K562 (cell line): ENCODE measurements at regions not wholly inside any gene's neighbourhood (a gene's known extent, or its start where the extent isn't known, plus 50 kb on each side); places are given as distances from the start of the nearest gene placed in this dataset.

Experiments
- ATAC-seq: fragments of 200-7000 bp; cut with Tn5 transposase; 3 replicates; pipeline ENCODE4 v1.9.1; 2020; ENCODE audit warnings: moderate library complexity
- BruUV-seq: library from RNA; stranded (reverse); fragments of 400-500 nt; replicated peaks from 2 replicates; lab custom pipeline; 2021; lab: Mats Ljungman, UMichigan
- CTCF ChIA-PET: fragments of 300-600 bp; formaldehyde crosslinking; extraction: SDS; loops from one replicate; lab custom pipeline; 2021; ENCODE audit warnings: low intra/inter-chr PET ratio; lab: Yijun Ruan, JAX
- POLR2A ChIA-PET: fragments of 300-600, 350-650 bp; sonication (Branson Sonifier 250); formaldehyde crosslinking; extraction: SDS; loops from one replicate; lab custom pipeline; 2021; ENCODE audit warnings: antibody characterized with exemption, inconsistent platforms; lab: Yijun Ruan, JAX
- DNase-seq, 4 experiments: peaks; one replicate each; pipeline versions ENCODE4 v3.0.0 to v3.0.0-alpha.2; 2011 to 2018; ENCODE audit warnings: low spot score in 3 of 4, mixed read lengths in 3 of 4; ENCODE audit errors: extremely low read depth in 1 of 4
- FAIRE-seq: peaks from 2 replicates; lab custom pipeline; 2011; peaks lifted over from hg19 to GRCh38; lab: Jason Lieb, UNC
- H2AFZ ChIP-seq: 2 replicates; pipeline ENCODE4 v1.6.0; 2011; ENCODE audit warnings: low read depth, low read length, control low read depth, inconsistent platforms
- H3K27ac ChIP-seq: fragments of 200-600 bp; 3 replicates; pipeline ENCODE4 v1.8.0; 2011; ENCODE audit warnings: low read depth, mild to moderate bottlenecking, control low read depth, inconsistent platforms, low read length, moderate library complexity, mixed read lengths; ENCODE audit errors: extremely low read depth
- H3K27me3 ChIP-seq, 2 experiments: fragments of 300-600 bp in 1 of 2; 2 replicates in 1 of 2; 3 replicates in 1 of 2; pipeline versions ENCODE4 v1.6.0 to v1.8.0; 2011; ENCODE audit warnings: inconsistent platforms in 2 of 2, low read length in 2 of 2, mild to moderate bottlenecking in 1 of 2, mixed read lengths in 1 of 2, moderate library complexity in 1 of 2; ENCODE audit not compliant: control insufficient read depth in 2 of 2, insufficient read depth in 2 of 2
- H3K36me3 ChIP-seq: fragments of 300-600 bp; 3 replicates; pipeline ENCODE4 v1.8.0; 2011; ENCODE audit warnings: mild to moderate bottlenecking, low read length, inconsistent platforms; ENCODE audit not compliant: control insufficient read depth, insufficient read depth
- H3K4me1 ChIP-seq, 2 experiments: fragments of 200-600 bp in 1 of 2; replicated peaks in 1 of 2; 2 replicates in 1 of 2; 3 replicates in 1 of 2; pipeline versions ENCODE4 v1.5.1 to v1.8.0; 2011; ENCODE audit warnings: inconsistent platforms in 2 of 2, low read length in 2 of 2, mild to moderate bottlenecking in 1 of 2, mixed read lengths in 1 of 2, moderate library complexity in 1 of 2; ENCODE audit not compliant: control insufficient read depth in 2 of 2, insufficient read depth in 2 of 2
- H3K4me2 ChIP-seq: 2 replicates; pipeline ENCODE4 v1.6.1; 2011; ENCODE audit warnings: low read length, control low read depth, inconsistent platforms, mixed read lengths; ENCODE audit not compliant: insufficient read depth
- H3K4me3 ChIP-seq: fragments of 200-600 bp; sonication (generic), shearing (Covaris generic); 2 replicates; pipeline ENCODE4 v1.5.1; 2016; ENCODE audit warnings: control low read depth, inconsistent platforms
- H3K79me2 ChIP-seq: fragments of 200-600 bp; 3 replicates; pipeline ENCODE4 v1.8.0; 2011; ENCODE audit warnings: low read length, inconsistent platforms; ENCODE audit not compliant: control insufficient read depth, insufficient read depth
- H3K9ac ChIP-seq, 2 experiments: 2 replicates each; pipeline versions ENCODE4 v1.6.0 to v1.6.1; 2011; ENCODE audit warnings: low read depth in 2 of 2, low read length in 2 of 2, control low read depth in 1 of 2, inconsistent platforms in 1 of 2, mild to moderate bottlenecking in 1 of 2, mixed read lengths in 1 of 2; ENCODE audit not compliant: insufficient read depth in 1 of 2
- H3K9me1 ChIP-seq: one replicate; pipeline ENCODE4 v1.6.0; 2011; ENCODE audit warnings: inconsistent platforms, mild to moderate bottlenecking, low read length, moderate library complexity; ENCODE audit not compliant: control insufficient read depth, insufficient read depth
- H3K9me3 ChIP-seq: replicated peaks from 2 replicates; pipeline ENCODE4 v1.5.1; 2011; ENCODE audit warnings: low read depth, low read length, inconsistent platforms; ENCODE audit not compliant: control insufficient read depth, insufficient read depth
- H4K20me1 ChIP-seq: replicated peaks from 2 replicates; pipeline ENCODE4 v1.6.1; 2011; ENCODE audit warnings: low read length, inconsistent platforms, mixed read lengths; ENCODE audit not compliant: control insufficient read depth, insufficient read depth
- ESRRA ChIP-seq: fragments of 450-650 bp; IDR thresholded peaks from 2 replicates; pipeline ENCODE4 v1.6.1; 2014; ENCODE audit warnings: low read depth, mild to moderate bottlenecking, moderate library complexity, borderline replicate concordance
- FOXJ3 ChIP-seq: sonication (generic); formaldehyde crosslinking; IDR thresholded peaks from 2 replicates; pipeline ENCODE4 v1.4.0; 2020; ENCODE audit warnings: mild to moderate bottlenecking, missing genetic modification reagents
- MTA3 ChIP-seq: fragments of 450-650 bp; formaldehyde crosslinking; IDR thresholded peaks from 2 replicates; pipeline ENCODE4 v1.6.1; 2017; ENCODE audit warnings: mild to moderate bottlenecking, borderline replicate concordance
- NR4A1 ChIP-seq, 2 experiments: fragments of 250-450 bp in 1 of 2; fragments of 450-650 bp in 1 of 2; sonication (Bioruptor Pico) in 1 of 2; IDR thresholded peaks; 2 replicates each; pipeline versions ENCODE4 v1.4.0 to v1.6.1; 2016 to 2020; ENCODE audit warnings: mild to moderate bottlenecking in 2 of 2, missing compliant biosample characterization in 1 of 2, missing genetic modification characterization in 1 of 2, moderate library complexity in 1 of 2
- PHF21A ChIP-seq: fragments of 450-650 bp; IDR thresholded peaks from 2 replicates; pipeline ENCODE4 v1.6.1; 2017; ENCODE audit warnings: low read depth, borderline replicate concordance
- RFX7 ChIP-seq: fragments of 250-450 bp; sonication (Bioruptor Pico); IDR thresholded peaks from 2 replicates; pipeline ENCODE4 v1.5.1; 2021; ENCODE audit warnings: mild to moderate bottlenecking
- RUNX1 ChIP-seq: sonication (generic); IDR thresholded peaks from 2 replicates; pipeline ENCODE4 v1.6.1; 2016; ENCODE audit warnings: antibody characterized with exemption, low read depth
- SAFB ChIP-seq: fragments of 200-400 bp; formaldehyde crosslinking; IDR thresholded peaks from 2 replicates; pipeline ENCODE4 v1.6.1; 2017; ENCODE audit warnings: low read depth, low read length, borderline replicate concordance
- ZNF232 ChIP-seq: sonication (generic); formaldehyde crosslinking; IDR thresholded peaks from 2 replicates; pipeline ENCODE4 v1.8.0; 2022; ENCODE audit warnings: mild to moderate bottlenecking, missing genetic modification reagents
- WGBS: fragments of 100-300 bp; shearing (Covaris generic); methylation state at CpG from one replicate; pipeline ENCODE4 v1.1.6; 2016; ENCODE audit warnings: low coverage, mixed read lengths; ENCODE audit not compliant: insufficient coverage; ENCODE audit errors: missing lambda C conversion rate; 5-methylcytosine and 5-hydroxymethylcytosine counted together
- in situ Hi-C: fragments of 300-500 bp; cut with MboI; formaldehyde crosslinking; loops from 4 replicates; pipeline ENCODE4 v1.15.0; 2018; ENCODE audit warnings: inconsistent platforms, mixed read lengths
- intact Hi-C: fragments of 100-400 bp; cut with micrococcal nuclease; formaldehyde crosslinking; loops from 2 replicates; pipeline ENCODE4 v1.14.2; 2022
- TF ChIP-seq, protein P1 (sequence below): fragments of 250-450 bp; sonication (Bioruptor Pico); IDR thresholded peaks from 2 replicates; pipeline ENCODE4 v1.5.0; 2021
- TF ChIP-seq, protein P2 (sequence below): sonication (generic); formaldehyde crosslinking; IDR thresholded peaks from 2 replicates; pipeline ENCODE4 v1.8.1; 2022; ENCODE audit warnings: missing genetic modification reagents

DNA sequence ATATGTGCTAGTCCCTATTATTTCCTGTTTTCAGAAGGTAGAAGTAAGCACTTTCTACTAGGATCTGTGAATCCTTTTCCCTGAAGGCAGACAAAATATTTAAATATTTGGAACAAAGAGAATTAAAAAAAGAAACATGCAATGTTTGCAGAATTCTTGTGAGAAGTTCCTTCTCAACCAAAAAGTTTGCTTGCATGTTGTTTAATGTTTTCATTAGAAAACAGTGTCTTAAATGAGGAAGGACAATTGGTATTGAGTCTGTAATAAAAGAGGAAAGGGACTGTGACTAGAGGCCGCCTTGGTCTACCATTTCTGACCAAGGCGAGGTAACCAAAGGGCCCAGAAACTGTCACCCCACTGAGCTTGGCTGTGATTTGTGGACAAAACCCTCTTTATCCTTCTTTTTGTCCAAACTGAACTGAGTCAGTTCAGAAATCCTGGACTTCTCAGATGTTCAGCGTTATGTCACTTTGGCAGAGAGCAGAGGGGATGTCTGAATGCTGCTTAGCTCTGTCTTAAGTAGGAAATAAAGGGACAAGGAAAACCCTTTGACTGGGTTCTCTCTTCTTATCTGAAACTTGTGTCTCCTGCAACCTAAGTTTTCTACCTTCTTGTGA lies 129.8 kb upstream of the CPM start:
- Histone ChIP-seq H3K36me3 (no peaks in the 10 kb centered on the region), H3K4me2 (no peak overlapping the region), H3K9ac (no peak overlapping the region), H4K20me1 (no peaks in the 10 kb centered on the region), H3K27ac (no peak overlapping the region), H3K27me3 (peaks cover 4 to 16% of the 10 kb centered on the region in 2 experiments; a peak in 3 of 5 replicates), H3K9me1 (no peaks in the 10 kb centered on the region), H3K79me2 (no peaks in the 10 kb centered on the region), H3K4me3 (no peak overlapping the region), H3K9me3 (no peaks in the 10 kb centered on the region), H3K4me1 (no peaks in the 10 kb centered on the region; a peak in 1 of 5 replicates), H2AFZ (no peak overlapping the region)
- ATAC-seq (no peak), FAIRE-seq (no peak), DNase-seq (no peak)
- CTCF ChIA-PET = no interaction called here
- BruUV-seq = no TSS peak
- intact Hi-C loops (no loop called here), in situ Hi-C loops (loop anchor here (25.0 kb wide), 1 partner anchor 200 kb away; no protein-coding TSS in a partner anchor)
- TF ChIP-seq RUNX1 = no peak
- POLR2A ChIA-PET = no interaction called here
- WGBS = 0% methylated on average over 3 of the region's 3 CpGs

DNA sequence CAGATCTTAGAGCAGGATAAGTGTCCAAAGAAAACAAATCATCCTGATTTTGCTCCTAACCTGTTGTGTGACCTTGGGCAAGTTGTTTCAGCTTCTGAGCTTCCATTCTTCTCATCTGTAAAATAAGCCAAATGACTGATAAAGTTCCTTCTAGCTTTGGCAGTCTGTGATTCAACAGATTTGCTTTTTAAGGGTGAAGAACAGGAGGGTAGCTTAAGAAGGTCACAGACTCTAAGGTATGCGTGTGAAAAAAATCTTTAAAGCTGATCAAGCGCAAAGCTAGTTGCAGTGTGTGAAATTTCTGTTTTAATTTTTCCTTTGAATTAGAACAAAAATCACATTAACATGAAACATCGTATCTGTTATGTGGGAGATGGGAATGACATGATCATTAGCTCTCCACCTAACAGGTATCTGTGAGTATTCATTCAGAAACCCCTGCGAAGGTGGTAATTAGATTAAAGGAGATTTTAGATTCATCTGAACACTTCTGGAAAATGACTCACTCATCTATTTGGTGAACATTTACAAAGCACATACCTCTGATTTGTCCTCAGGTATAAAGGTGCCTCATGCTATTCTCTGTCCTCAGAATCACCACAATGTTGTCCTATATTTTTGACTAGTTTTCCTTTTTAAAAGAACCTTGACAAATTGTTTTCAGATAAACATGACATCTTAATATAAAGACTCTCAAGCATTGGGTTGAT lies 131.9 kb upstream of the CPM start:
- in situ Hi-C loops (loop anchor here (25.0 kb wide), 1 partner anchor 203 kb away; no protein-coding TSS in a partner anchor), intact Hi-C loops (no loop called here)
- H2AFZ ChIP-seq = no peak overlapping the region
- ChIA-PET CTCF (no interaction called here), POLR2A (interaction anchor here (0.5 to 1.3 kb wide), 3 partner anchors 10 to 247 kb away, joined by 3 to 4 read pairs (median 3); no protein-coding TSS in a partner anchor)
- BruUV-seq = no TSS peak
- no peaks in the 10 kb centered on the region for H3K9me1 ChIP-seq
- peaks cover 4 to 22% of the 10 kb centered on the region in 2 experiments; a peak in 3 of 5 replicates for H3K27me3 ChIP-seq
- no peaks in the 10 kb centered on the region for H3K4me1 ChIP-seq
- H3K79me2 ChIP-seq = no peaks in the 10 kb centered on the region
- no peak overlapping the region for H3K27ac ChIP-seq
- DNase-seq = no peak
- H3K4me3 ChIP-seq = no peak overlapping the region
- H4K20me1 ChIP-seq = no peaks in the 10 kb centered on the region
- H3K36me3 ChIP-seq = no peaks in the 10 kb centered on the region
- H3K9ac ChIP-seq = no peak overlapping the region
- ATAC-seq = no peak
- H3K4me2 ChIP-seq = no peak overlapping the region
- FAIRE-seq = no peak
- 0% methylated on average over 4 of the region's 4 CpGs for WGBS
- no peaks in the 10 kb centered on the region for H3K9me3 ChIP-seq
- TF ChIP-seq FOXJ3 (CRISPR knock-in tag) (no peak), SAFB (no peak), PHF21A (no peak), NR4A1 (CRISPR knock-in tag; IDR thresholded peaks at IDR 0.05) (no peak), NR4A1 (tag; IDR thresholded peaks at IDR 0.05) (no peak), RFX7 (CRISPR knock-in tag) (no peak), MTA3 (no peak), ZNF232 (CRISPR knock-in tag) (no peak), ESRRA (no peak)
- TF ChIP-seq, protein P1, sequence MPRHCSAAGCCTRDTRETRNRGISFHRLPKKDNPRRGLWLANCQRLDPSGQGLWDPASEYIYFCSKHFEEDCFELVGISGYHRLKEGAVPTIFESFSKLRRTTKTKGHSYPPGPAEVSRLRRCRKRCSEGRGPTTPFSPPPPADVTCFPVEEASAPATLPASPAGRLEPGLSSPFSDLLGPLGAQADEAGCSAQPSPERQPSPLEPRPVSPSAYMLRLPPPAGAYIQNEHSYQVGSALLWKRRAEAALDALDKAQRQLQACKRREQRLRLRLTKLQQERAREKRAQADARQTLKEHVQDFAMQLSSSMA (CRISPR knock-in tag) = no peak
- TF ChIP-seq, protein P2, sequence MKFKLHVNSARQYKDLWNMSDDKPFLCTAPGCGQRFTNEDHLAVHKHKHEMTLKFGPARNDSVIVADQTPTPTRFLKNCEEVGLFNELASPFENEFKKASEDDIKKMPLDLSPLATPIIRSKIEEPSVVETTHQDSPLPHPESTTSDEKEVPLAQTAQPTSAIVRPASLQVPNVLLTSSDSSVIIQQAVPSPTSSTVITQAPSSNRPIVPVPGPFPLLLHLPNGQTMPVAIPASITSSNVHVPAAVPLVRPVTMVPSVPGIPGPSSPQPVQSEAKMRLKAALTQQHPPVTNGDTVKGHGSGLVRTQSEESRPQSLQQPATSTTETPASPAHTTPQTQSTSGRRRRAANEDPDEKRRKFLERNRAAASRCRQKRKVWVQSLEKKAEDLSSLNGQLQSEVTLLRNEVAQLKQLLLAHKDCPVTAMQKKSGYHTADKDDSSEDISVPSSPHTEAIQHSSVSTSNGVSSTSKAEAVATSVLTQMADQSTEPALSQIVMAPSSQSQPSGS = no peak
